GM12864 (cell line): ENCODE measurements at regions not wholly inside any gene's neighbourhood (a gene's known extent, or its start where the extent isn't known, plus 50 kb on each side); places are given as distances from the start of the nearest gene placed in this dataset.
A peak's percentile ranks its signal among the peaks of the same experiment; 100 is the strongest.

ENCODE experiments used
- DNase-seq: peaks from one replicate; pipeline ENCODE4 v3.0.0-alpha.2; 2011; ENCODE audit warnings: low read depth
- H3K4me3 ChIP-seq: 2 replicates; pipeline ENCODE4 v1.5.1; 2011; ENCODE audit warnings: mild to moderate bottlenecking, low read depth, low read length, control low read depth
- TF ChIP-seq, protein P1 (sequence below): IDR thresholded peaks from 2 replicates; pipeline ENCODE4 v1.5.1; 2011; ENCODE audit warnings: low read depth, mild to moderate bottlenecking, moderate library complexity, low read length, control low read depth, inconsistent platforms; ENCODE audit errors: missing control alignments

DNA sequence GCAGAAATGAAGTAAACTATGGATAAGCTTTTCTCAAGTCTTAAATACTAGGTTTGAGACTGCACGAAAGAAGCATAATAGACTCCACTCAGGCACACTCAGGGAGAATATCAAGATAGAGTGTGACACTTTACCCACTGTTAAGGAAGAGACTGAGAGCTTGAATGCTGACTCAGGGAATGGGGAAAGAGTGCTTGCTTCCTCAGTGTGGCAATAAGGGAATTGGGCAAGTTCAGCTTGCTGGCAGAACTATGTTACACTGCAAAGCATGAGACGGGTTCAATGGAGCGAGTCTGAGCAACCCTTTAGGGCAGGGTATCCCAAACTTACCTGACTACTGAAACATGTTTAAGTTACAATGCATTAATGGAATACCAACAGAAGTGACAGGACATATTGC is 237.7 kb upstream of the MEF2C start:
- DNase-seq: no peak
- TF ChIP-seq, protein P1, sequence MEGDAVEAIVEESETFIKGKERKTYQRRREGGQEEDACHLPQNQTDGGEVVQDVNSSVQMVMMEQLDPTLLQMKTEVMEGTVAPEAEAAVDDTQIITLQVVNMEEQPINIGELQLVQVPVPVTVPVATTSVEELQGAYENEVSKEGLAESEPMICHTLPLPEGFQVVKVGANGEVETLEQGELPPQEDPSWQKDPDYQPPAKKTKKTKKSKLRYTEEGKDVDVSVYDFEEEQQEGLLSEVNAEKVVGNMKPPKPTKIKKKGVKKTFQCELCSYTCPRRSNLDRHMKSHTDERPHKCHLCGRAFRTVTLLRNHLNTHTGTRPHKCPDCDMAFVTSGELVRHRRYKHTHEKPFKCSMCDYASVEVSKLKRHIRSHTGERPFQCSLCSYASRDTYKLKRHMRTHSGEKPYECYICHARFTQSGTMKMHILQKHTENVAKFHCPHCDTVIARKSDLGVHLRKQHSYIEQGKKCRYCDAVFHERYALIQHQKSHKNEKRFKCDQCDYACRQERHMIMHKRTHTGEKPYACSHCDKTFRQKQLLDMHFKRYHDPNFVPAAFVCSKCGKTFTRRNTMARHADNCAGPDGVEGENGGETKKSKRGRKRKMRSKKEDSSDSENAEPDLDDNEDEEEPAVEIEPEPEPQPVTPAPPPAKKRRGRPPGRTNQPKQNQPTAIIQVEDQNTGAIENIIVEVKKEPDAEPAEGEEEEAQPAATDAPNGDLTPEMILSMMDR: no peak
- H3K4me3 ChIP-seq: no peak overlapping the region

DNA sequence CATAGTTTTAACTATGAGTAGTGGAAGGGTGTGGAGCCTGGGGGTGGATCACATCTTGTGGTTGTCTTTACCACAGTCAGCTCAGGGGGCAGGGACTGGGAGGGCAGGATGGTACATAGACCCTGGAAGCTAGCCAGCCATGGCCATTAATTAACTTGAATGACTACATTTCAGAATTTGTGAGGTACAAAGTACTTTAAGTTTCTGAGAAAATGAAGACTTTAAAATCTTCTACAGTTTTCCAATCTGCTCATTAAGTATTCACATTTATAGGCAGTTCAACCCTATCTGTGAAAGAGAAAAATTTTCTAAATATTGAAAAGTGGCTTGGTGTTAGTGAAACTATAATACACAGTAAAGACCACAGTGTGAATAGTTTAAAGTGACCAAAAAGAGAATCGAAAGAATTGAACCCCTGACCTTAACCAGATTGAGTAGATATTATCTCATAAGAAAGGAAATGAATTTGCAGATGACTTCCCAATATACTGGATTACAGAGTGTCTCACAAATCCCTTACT is 234.2 kb upstream of the MEF2C start:
- H3K4me3 ChIP-seq: no peak overlapping the region
- TF ChIP-seq, protein P1: no peak
- DNase-seq: peak; percentile 13

DNA sequence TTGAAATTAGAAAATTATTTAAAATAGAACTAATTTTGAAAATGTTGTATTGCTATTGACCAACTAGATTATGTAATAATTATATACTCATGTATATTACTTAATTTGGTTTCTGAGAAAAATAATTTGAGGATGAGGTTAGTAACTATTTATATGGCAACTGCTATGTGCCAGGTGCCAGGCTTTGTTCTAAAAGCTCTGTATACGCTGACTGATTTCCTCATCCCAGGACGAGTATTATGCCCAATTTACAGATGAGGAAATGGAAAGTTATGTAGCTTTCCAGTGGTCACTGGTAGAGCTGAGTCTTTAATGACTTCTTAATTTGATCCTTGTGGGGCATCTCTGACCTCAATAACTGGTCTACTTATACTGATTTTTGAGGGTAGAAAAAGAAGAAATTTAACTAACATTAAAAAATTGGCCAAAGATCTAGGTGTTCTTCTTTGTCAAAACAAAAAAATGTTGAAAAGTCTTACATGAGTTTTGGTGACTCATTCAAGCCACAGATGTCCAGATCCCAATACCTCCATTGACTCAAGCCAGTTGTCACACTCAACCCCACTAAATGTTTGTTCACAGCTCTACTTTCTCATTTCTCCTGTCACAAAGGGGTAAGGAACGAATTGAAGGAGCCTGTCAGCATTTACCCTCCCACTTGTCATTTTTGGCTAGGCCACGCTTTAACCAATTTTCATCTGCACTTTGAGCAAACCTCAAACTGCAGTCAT is 228.1 kb upstream of the MEF2C start:
- no peak for DNase-seq
- TF ChIP-seq, protein P1: no peak
- no peak overlapping the region for H3K4me3 ChIP-seq

DNA sequence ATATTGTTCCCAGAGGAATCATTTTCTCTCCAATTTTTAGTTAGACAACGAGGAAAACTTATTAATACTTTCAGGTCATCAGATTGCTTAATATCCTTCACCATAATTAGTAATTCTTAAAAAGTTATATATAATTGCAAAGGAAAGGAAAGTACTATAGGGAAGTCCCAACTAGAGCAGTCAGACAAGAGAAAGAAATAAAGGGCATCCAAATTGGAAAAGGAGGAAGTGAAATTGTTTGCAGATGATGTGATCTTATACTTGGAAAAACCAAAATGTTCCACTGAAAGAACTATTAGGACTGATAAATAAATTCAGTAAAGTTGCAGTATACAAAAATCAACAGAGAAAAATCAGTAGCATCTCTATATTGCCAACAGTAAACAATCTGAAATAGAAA is 223.5 kb upstream of the MEF2C start:
- TF ChIP-seq, protein P1: no peak
- H3K4me3 ChIP-seq: no peak overlapping the region
- DNase-seq: no peak

DNA sequence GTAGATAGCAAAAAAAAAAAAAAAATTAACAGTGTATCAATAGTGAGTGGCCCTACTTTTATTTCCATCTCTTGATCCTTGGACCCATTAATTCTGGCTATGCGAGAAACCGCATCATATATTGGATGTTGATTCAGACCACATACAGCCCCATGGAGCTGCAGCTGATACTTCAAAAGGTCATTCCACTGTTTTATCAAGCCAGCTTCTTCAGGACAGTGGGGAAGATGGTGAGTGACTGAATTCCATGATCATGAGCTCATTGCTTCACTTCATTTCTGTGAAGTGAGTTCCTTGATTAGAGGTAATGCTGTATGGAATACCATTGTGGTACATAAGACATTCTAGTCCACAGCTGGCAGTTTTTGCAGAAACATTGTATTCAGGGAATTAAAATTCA is 222.9 kb upstream of the MEF2C start:
- TF ChIP-seq, protein P1: no peak
- DNase-seq: no peak
- H3K4me3 ChIP-seq: no peak overlapping the region

DNA sequence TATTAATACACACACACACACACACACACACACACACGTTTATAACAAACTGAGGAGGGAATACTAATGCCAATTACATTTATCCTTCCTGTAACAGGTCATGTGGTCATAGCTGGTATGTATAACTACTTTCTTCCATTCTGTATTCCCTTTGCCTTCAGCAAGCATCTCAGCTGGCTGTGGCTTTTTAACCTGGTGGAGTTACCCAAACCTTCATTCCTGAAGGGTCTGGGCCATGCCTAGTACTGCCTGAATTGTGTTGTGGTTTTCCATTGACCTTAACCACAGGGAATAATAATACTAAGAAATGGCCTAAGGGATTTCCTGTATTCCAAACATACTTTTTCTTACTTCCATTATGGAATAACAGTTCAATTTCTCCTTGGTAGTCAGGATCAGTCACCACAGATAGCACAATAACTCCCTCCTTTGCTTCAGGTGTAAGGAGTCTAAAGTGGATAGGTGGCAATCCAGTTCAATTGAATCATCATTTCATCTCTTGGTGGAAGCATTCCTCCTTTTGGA is 222.2 kb upstream of the MEF2C start:
- H3K4me3 ChIP-seq: no peak overlapping the region
- DNase-seq: no peak
- TF ChIP-seq, protein P1: no peak
